ENCODE measurements at regions not wholly inside any gene's neighbourhood (a gene's known extent, or its start where the extent isn't known, plus 50 kb on each side); places are given as distances from the start of the nearest gene placed in this dataset.
"Not testable (repeated sequence)": the region's sequence is repeated elsewhere in the genome, so short reads cannot be mapped to it uniquely, and the experiment has no call there.

- not testable (repeated sequence) for DNase-seq
These were observed 59.7 kb upstream of the ANKRD55 start for GRCh38 chr5:56292874-56293273.

GRCh38 chr5:56291661-56292374 is 58.7 kb upstream of the ANKRD55 start:
- H3K9me3 ChIP-seq, result no peaks in the 10 kb centered on the region
- H3K27me3 ChIP-seq, result no peaks in the 10 kb centered on the region
- no peak for DNase-seq
- H3K4me3 ChIP-seq, result no peak overlapping the region
- H3K36me3 ChIP-seq, result no peaks in the 10 kb centered on the region

More at GRCh38 chr5:56292874-56293273, 59.7 kb upstream of the ANKRD55 start:
- not testable (repeated sequence) for H3K27me3 ChIP-seq, H3K36me3 ChIP-seq, H3K4me3 ChIP-seq, H3K9me3 ChIP-seq

- DNase-seq, result peak; percentile 18
- Histone ChIP-seq H3K4me3 (no peak overlapping the region), H3K9me3 (no peaks in the 10 kb centered on the region), H3K36me3 (no peaks in the 10 kb centered on the region), H3K27me3 (no peaks in the 10 kb centered on the region)
These were observed 58.0 kb upstream of the ANKRD55 start for GRCh38 chr5:56291079-56291643.

GRCh38 chr5:56290378-56291078 is 57.4 kb upstream of the ANKRD55 start:
- H3K9me3 ChIP-seq, result no peaks in the 10 kb centered on the region
- no peaks in the 10 kb centered on the region for H3K36me3 ChIP-seq
- no peak overlapping the region for H3K4me3 ChIP-seq
- no peaks in the 10 kb centered on the region for H3K27me3 ChIP-seq
- no peak for DNase-seq

- Histone ChIP-seq H3K36me3 (no peaks in the 10 kb centered on the region), H3K9me3 (no peaks in the 10 kb centered on the region), H3K4me3 (no peak overlapping the region), H3K27me3 (no peaks in the 10 kb centered on the region)
- DNase-seq, result no peak
These were observed 56.5 kb upstream of the ANKRD55 start for GRCh38 chr5:56289602-56289987.

- H3K27me3 ChIP-seq, result no peaks in the 10 kb centered on the region
- H3K4me3 ChIP-seq, result no peak overlapping the region
- no peak for DNase-seq
- H3K9me3 ChIP-seq, result no peaks in the 10 kb centered on the region
- no peaks in the 10 kb centered on the region for H3K36me3 ChIP-seq
These were observed 55.9 kb upstream of the ANKRD55 start for GRCh38 chr5:56288873-56289601.

- DNase-seq, result no peak
- peaks cover 3% of the 10 kb centered on the region; the same call in 1 of the 2 replicates for H3K9me3 ChIP-seq
- H3K27me3 ChIP-seq, result no peaks in the 10 kb centered on the region
- H3K4me3 ChIP-seq, result no peak overlapping the region
- H3K36me3 ChIP-seq, result no peaks in the 10 kb centered on the region
These were observed 53.1 kb upstream of the ANKRD55 start for GRCh38 chr5:56286015-56286884.

GRCh38 chr5:56282951-56283350 is 49.8 kb upstream of the ANKRD55 start:
- no peaks in the 10 kb centered on the region for H3K36me3 ChIP-seq
- H3K9me3 ChIP-seq, result peaks cover 3% of the 10 kb centered on the region; the same call in 1 of the 2 replicates
- no peak overlapping the region for H3K4me3 ChIP-seq
- no peaks in the 10 kb centered on the region for H3K27me3 ChIP-seq
- DNase-seq, result no peak

Data from MG63 (cell line).